K562 (cell line): ENCODE measurements at regions not wholly inside any gene's neighbourhood (a gene's known extent, or its start where the extent isn't known, plus 50 kb on each side); places are given as distances from the start of the nearest gene placed in this dataset.

Source experiments
- BRD4 ChIP-seq: fragments of 200-600 bp; sonication (generic); IDR thresholded peaks from 2 replicates; pipeline ENCODE4 v1.6.1; 2017; ENCODE audit warnings: inconsistent platforms
- CEBPG ChIP-seq, 3 experiments: fragments of 200-800 bp in 1 of 3; sonication (Bioruptor generic) in 1 of 3; sonication (generic) in 1 of 3; formaldehyde crosslinking in 1 of 3; IDR thresholded peaks in 2 of 3; conservative IDR thresholded peaks in 1 of 3; 2 replicates each; pipeline versions ENCODE4 v1.6.1 to v1.8.0; 2016 to 2022; ENCODE audit warnings: missing compliant biosample characterization in 2 of 3, missing genetic modification characterization in 2 of 3, mild to moderate bottlenecking in 1 of 3, missing genetic modification reagents in 1 of 3
- CTCF ChIP-seq, 3 experiments: IDR thresholded peaks in 2 of 3; conservative IDR thresholded peaks in 1 of 3; 2 replicates each; pipeline ENCODE4 v1.5.1; 2011 to 2012; ENCODE audit warnings: low read length in 3 of 3, mild to moderate bottlenecking in 3 of 3, control low read depth in 2 of 3, improper control_type of control experiment in 1 of 3, inconsistent platforms in 1 of 3, low read depth in 1 of 3, mixed read lengths in 1 of 3, moderate library complexity in 1 of 3; ENCODE audit not compliant: insufficient read depth in 2 of 3
- FOSL1 ChIP-seq: fragments of 200-800 bp; sonication (Bioruptor generic); conservative IDR thresholded peaks from 2 replicates; pipeline ENCODE4 v1.6.1; 2016; ENCODE audit warnings: missing genetic modification characterization, missing compliant biosample characterization
- HDAC6 ChIP-seq: IDR thresholded peaks from 2 replicates; pipeline ENCODE4 v1.6.1; 2012; ENCODE audit warnings: low read depth, mild to moderate bottlenecking, control low read depth, inconsistent platforms, low read length, moderate library complexity
- JUNB ChIP-seq: fragments of 450-650 bp; formaldehyde crosslinking; conservative IDR thresholded peaks from 2 replicates; pipeline ENCODE4 v1.4.0; 2020; ENCODE audit warnings: mild to moderate bottlenecking
- MAX ChIP-seq: sonication (generic); formaldehyde crosslinking; IDR thresholded peaks from 2 replicates; pipeline ENCODE4 v1.9.0; 2022; ENCODE audit warnings: mild to moderate bottlenecking, missing genetic modification reagents
- MYC ChIP-seq, 2 experiments: fragments of 250-450 bp in 1 of 2; sonication (Bioruptor Pico) in 1 of 2; IDR thresholded peaks; 2 replicates each; pipeline versions ENCODE4 v1.5.1 to v1.6.1; 2012 to 2021; ENCODE audit warnings: low read depth in 2 of 2, borderline replicate concordance in 1 of 2, improper control_type of control experiment in 1 of 2, low read length in 1 of 2, mild to moderate bottlenecking in 1 of 2, moderate library complexity in 1 of 2
- NCOR1 ChIP-seq: fragments of 450-650 bp; IDR thresholded peaks from 2 replicates; pipeline ENCODE4 v1.6.1; 2016; ENCODE audit warnings: mild to moderate bottlenecking, moderate library complexity
- POLR2AphosphoS5 ChIP-seq: IDR thresholded peaks from 2 replicates; pipeline ENCODE4 v1.6.1; 2011; ENCODE audit warnings: mild to moderate bottlenecking, low read depth, low read length, moderate library complexity; ENCODE audit not compliant: control insufficient read depth, insufficient read depth
- RERE ChIP-seq: sonication (generic); formaldehyde crosslinking; IDR thresholded peaks from 2 replicates; pipeline ENCODE4 v1.8.0; 2023; ENCODE audit warnings: missing genetic modification reagents, mild to moderate bottlenecking, borderline replicate concordance
- ZNF121 ChIP-seq: sonication (generic); formaldehyde crosslinking; conservative IDR thresholded peaks from 2 replicates; pipeline ENCODE4 v1.8.0; 2022; ENCODE audit warnings: missing genetic modification reagents
- ZNF140 ChIP-seq: fragments of 250-450 bp; sonication (Bioruptor Pico); IDR thresholded peaks from 2 replicates; pipeline ENCODE4 v1.8.0; 2021; ENCODE audit warnings: moderate library complexity, mild to moderate bottlenecking, inconsistent platforms

DNA sequence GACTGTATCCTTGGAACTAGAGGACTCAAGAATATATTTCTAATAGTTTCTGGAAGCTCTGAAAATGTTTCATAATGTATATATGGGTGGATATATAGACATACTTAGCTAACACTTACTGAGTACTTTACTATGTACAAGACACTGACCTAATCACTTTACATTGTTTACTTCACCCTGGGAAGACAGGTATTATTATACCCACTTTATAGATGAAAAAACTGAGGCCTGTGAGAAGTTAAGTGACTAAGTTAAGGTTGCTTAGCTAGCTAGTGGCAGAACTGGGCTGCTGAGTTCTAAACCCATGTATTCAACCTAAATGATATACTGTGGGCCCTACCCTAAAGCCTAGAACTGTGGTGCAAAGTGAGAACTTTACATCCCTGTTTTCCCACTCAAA, 79.1 kb upstream of the SSTR1 start:
- TF ChIP-seq HDAC6 (no peak), ZNF121 (no peak), FOSL1 (no peak), POLR2AphosphoS5 (no peak), CEBPG (CRISPR knock-in tag; IDR thresholded peaks at IDR 0.05) (no peak), CEBPG (tag; conservative IDR thresholded peaks at IDR 0.05 in 1 of 2, IDR thresholded peaks at IDR 0.05 in 1 of 2) (no peak), MAX (no peak), CTCF (IDR thresholded peaks at IDR 0.05 in 2 of 3, conservative IDR thresholded peaks at IDR 0.05 in 1 of 3; ENCODE audit: insufficient read depth in 2 of 3, low read depth in 1 of 3, low read length in 3 of 3) (no peak), BRD4 (no peak), MYC (IDR thresholded peaks at IDR 0.05; ENCODE audit: low read depth, low read length) (no peak), MYC (CRISPR knock-in tag; IDR thresholded peaks at IDR 0.05; ENCODE audit: borderline replicate concordance, low read depth) (no peak), RERE (no peak), JUNB (no peak), ZNF140 (CRISPR knock-in tag) (no peak), NCOR1 (no peak)
